Ovary (tissue), 7 donors: ENCODE measurements at regions not wholly inside any gene's neighbourhood (a gene's known extent, or its start where the extent isn't known, plus 50 kb on each side); places are given as distances from the start of the nearest gene placed in this dataset.
A peak's percentile ranks its signal among the peaks of the same experiment; 100 is the strongest.

ENCODE experiments used
- DNase-seq, 5 donors: peaks; one replicate each; pipeline ENCODE4 v3.0.0-alpha.2; 2019 to 2020
- H3K27ac ChIP-seq, 2 donors: fragments of 200-600 bp; one replicate each; pipeline versions ENCODE4 v1.5.1 to v1.8.0; 2019 to 2022
- H3K27me3 ChIP-seq: fragments of 200-600 bp; one replicate; pipeline ENCODE4 v1.8.0; 2022
- H3K36me3 ChIP-seq: fragments of 200-600 bp; sonication (generic); one replicate; pipeline ENCODE4 v1.5.1; 2019
- H3K4me1 ChIP-seq: one replicate; pipeline ENCODE4 v1.8.1; 2013; ENCODE audit warnings: mild to moderate bottlenecking, moderate library complexity; ENCODE audit not compliant: insufficient read depth
- H3K4me3 ChIP-seq: fragments of 200-600 bp; sonication (generic); one replicate; pipeline ENCODE4 v1.5.1; 2017
- H3K9me3 ChIP-seq, 2 donors: fragments of 200-600 bp in 1 of 2; sonication (generic) in 1 of 2; one replicate each; pipeline versions ENCODE4 v1.5.1 to v1.8.1; 2013 to 2019; ENCODE audit warnings: mild to moderate bottlenecking in 1 of 2, moderate library complexity in 1 of 2
- CTCF ChIP-seq, 3 donors: fragments of 450-650 bp in 2 of 3; fragments of 200-600 bp in 1 of 3; IDR thresholded peaks; one replicate each; pipeline versions ENCODE4 v1.5.1 to v1.8.0; 2016 to 2022; ENCODE audit warnings: antibody characterized with exemption in 3 of 3, mild to moderate bottlenecking in 1 of 3
- EP300 ChIP-seq: sonication (generic); formaldehyde crosslinking; IDR thresholded peaks from one replicate; pipeline ENCODE4 v1.6.1; 2017; ENCODE audit warnings: antibody characterized with exemption
- POLR2A ChIP-seq: fragments of 450-650 bp; IDR thresholded peaks from one replicate; pipeline ENCODE4 v1.6.1; 2017; ENCODE audit warnings: antibody characterized with exemption, mild to moderate bottlenecking, moderate library complexity
- WGBS, 3 donors: extraction: QIAGEN DNeasy Blood & Tissue Kit in 1 of 3; methylation state at CpG; one replicate each; pipeline versions ENCODE4 v1.1.5 to v1.1.7; 2013 to 2017; 5-methylcytosine and 5-hydroxymethylcytosine counted together
- intact Hi-C, 4 donors: fragments of 100-400 bp; cut with DNase I; formaldehyde crosslinking; loops; one replicate each; pipeline versions ENCODE4 v1.11.0 to v1.15.1; 2022 to 2023
- donor health status: DM: no; HTN: no; CAD: no; lungs with moderate emphysema.
- donor health status: DM: no; HTN: no; CAD: no.
- donor health status: Bipolar disorder and iron deficiency.
- donor health status: DM: no; HTN: no; CAD: no.
- donor health status: DM: yes; HTN: yes; CAD: no.

GRCh38 chr6:141335477-141336273 is 797.0 kb upstream of the GJE1 start:
- H3K4me1 ChIP-seq, result no peaks in the 10 kb centered on the region
- no peak overlapping the region for H3K27ac ChIP-seq
- no peaks in the 10 kb centered on the region for H3K9me3 ChIP-seq
- 73 to 84% (median 73%) methylated on average over 4 of the region's 4 CpGs for WGBS, 3 donors
- no peak for DNase-seq
- TF ChIP-seq POLR2A, result no peak
- TF ChIP-seq CTCF (IDR thresholded peaks at IDR 0.05), result no peak
- no peak for TF ChIP-seq EP300
- H3K27me3 ChIP-seq, result no peaks in the 10 kb centered on the region
- no peak overlapping the region for H3K4me3 ChIP-seq
- H3K36me3 ChIP-seq, result no peaks in the 10 kb centered on the region
- intact Hi-C loops, result no loop called here

- Histone ChIP-seq H3K4me3 (no peak overlapping the region), H3K4me1 (no peaks in the 10 kb centered on the region), H3K27ac (no peak overlapping the region), H3K27me3 (no peaks in the 10 kb centered on the region), H3K36me3 (no peaks in the 10 kb centered on the region), H3K9me3 (no peaks in the 10 kb centered on the region)
- no peak for TF ChIP-seq POLR2A
- TF ChIP-seq EP300, result no peak
- intact Hi-C loops, result no loop called here
- no peak for DNase-seq
Observed at GRCh38 chr6:141326925-141327324, 805.8 kb upstream of the GJE1 start.

- H3K27ac ChIP-seq, result no peak overlapping the region
- no peaks in the 10 kb centered on the region for H3K27me3 ChIP-seq
- DNase-seq, result peak in 2 of 5 donors; percentile 6 to 28
- H3K4me3 ChIP-seq, result no peak overlapping the region
- TF ChIP-seq POLR2A (no peak), CTCF (IDR thresholded peaks at IDR 0.05) (no peak), EP300 (no peak)
- intact Hi-C loops, result no loop called here
- H3K9me3 ChIP-seq, result no peaks in the 10 kb centered on the region
- H3K4me1 ChIP-seq, result no peaks in the 10 kb centered on the region
- WGBS, 3 donors, result 16 to 42% (median 30%) methylated on average over 5 of the region's 5 CpGs
- no peaks in the 10 kb centered on the region for H3K36me3 ChIP-seq
Observed at GRCh38 chr6:141326426-141326825, 806.3 kb upstream of the GJE1 start.

GRCh38 chr6:141321493-141322347 is 811.0 kb upstream of the GJE1 start:
- Histone ChIP-seq H3K4me1 (no peaks in the 10 kb centered on the region), H3K4me3 (no peak overlapping the region), H3K9me3 (no peaks in the 10 kb centered on the region), H3K27ac (no peak overlapping the region), H3K27me3 (no peaks in the 10 kb centered on the region), H3K36me3 (no peaks in the 10 kb centered on the region)
- TF ChIP-seq POLR2A (no peak), CTCF (IDR thresholded peaks at IDR 0.05) (no peak), EP300 (no peak)
- intact Hi-C loops, result no loop called here
- 53 to 59% (median 55%) methylated on average over 5 of the region's 5 CpGs for WGBS, 3 donors
- no peak for DNase-seq

GRCh38 chr6:141316236-141316635 is 816.5 kb upstream of the GJE1 start:
- Histone ChIP-seq H3K4me3 (no peak overlapping the region), H3K27ac (no peak overlapping the region), H3K4me1 (no peaks in the 10 kb centered on the region), H3K27me3 (no peaks in the 10 kb centered on the region), H3K36me3 (no peaks in the 10 kb centered on the region), H3K9me3 (no peaks in the 10 kb centered on the region)
- intact Hi-C loops, result no loop called here
- 93 to 96% (median 96%) methylated on average over 5 of the region's 5 CpGs for WGBS, 3 donors
- TF ChIP-seq CTCF (IDR thresholded peaks at IDR 0.05) (no peak), EP300 (no peak), POLR2A (no peak)
- no peak for DNase-seq
